ENCODE measurements at regions not wholly inside any gene's neighbourhood (a gene's known extent, or its start where the extent isn't known, plus 50 kb on each side); places are given as distances from the start of the nearest gene placed in this dataset.
A peak's percentile ranks its signal among the peaks of the same experiment; 100 is the strongest.

DNA sequence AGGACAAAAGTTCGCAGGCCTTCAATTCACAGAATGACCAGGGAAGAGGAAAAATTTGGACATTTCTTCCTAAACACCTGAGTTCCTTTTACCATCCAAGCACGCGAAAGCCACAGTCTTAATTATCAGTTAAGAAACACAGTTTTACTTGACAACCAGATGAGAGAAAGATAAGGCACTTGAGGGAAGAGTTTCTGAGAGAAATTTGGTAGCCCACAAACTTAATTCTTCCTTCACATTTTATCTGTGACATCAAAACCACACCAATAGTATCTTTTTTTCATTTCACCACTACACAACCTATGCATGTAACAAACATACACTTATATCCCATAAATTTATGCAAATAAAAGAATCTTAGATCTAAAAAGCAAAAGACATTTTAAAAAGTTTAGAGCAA lies 326.6 kb downstream of the MZT1 start (continued):
- TF ChIP-seq, protein P1, sequence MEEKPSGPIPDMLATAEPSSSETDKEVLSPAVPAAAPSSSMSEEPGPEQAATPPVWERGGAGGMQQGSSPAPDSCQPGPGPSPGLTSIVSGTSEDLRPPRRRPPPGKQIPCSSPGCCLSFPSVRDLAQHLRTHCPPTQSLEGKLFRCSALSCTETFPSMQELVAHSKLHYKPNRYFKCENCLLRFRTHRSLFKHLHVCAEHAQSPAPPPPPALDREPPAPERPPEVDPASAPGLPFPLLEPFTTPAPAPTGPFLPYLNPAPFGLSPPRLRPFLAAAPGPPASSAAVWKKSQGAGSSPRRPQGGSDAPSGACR (CRISPR knock-in tag; IDR thresholded peaks at IDR 0.05): no peak
- TF ChIP-seq, protein P2, sequence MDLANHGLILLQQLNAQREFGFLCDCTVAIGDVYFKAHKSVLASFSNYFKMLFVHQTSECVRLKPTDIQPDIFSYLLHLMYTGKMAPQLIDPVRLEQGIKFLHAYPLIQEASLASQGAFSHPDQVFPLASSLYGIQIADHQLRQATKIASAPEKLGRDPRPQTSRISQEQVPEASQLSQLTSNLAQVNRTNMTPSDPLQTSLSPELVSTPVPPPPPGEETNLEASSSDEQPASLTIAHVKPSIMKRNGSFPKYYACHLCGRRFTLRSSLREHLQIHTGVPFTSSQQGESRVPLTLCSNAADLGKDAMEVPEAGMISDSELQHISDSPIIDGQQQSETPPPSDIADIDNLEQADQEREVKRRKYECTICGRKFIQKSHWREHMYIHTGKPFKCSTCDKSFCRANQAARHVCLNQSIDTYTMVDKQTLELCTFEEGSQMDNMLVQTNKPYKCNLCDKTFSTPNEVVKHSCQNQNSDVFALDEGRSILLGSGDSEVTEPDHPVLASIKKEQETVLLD (CRISPR knock-in tag; IDR thresholded peaks at IDR 0.05; ENCODE audit: low read depth): no peak
- TF ChIP-seq, protein P3, sequence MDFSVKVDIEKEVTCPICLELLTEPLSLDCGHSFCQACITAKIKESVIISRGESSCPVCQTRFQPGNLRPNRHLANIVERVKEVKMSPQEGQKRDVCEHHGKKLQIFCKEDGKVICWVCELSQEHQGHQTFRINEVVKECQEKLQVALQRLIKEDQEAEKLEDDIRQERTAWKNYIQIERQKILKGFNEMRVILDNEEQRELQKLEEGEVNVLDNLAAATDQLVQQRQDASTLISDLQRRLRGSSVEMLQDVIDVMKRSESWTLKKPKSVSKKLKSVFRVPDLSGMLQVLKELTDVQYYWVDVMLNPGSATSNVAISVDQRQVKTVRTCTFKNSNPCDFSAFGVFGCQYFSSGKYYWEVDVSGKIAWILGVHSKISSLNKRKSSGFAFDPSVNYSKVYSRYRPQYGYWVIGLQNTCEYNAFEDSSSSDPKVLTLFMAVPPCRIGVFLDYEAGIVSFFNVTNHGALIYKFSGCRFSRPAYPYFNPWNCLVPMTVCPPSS (IDR thresholded peaks at IDR 0.05): no peak

DNA sequence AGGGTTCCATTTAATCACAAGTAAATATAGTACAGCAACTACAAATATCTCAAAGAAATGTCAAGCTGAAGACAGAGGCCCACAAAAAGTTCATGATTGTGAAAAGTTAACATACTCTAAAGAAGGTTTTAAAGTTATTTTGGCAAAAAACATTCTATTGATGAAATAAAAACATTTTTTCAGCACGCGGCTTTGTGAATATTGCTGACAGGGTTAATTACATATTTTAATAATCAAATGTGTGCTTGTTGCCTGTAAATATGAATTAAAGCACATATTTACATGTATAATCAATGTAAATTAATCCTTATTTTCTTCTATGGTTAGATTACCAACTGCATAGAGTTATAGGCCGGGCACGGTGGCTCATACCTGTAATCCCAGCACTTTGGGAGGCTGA lies 328.1 kb downstream of the MZT1 start:
- Histone ChIP-seq H3K4me2 (ENCODE audit: low read depth, low read length) (no peak overlapping the region), H3K79me2 (ENCODE audit: insufficient read depth, low read length) (no peaks in the 10 kb centered on the region), H3K9me3 (ENCODE audit: low read length) (no peaks in the 10 kb centered on the region), H3K36me3 (replicated peaks in 1 of 2; ENCODE audit: control insufficient read depth in 1 of 2, insufficient read depth in 2 of 2, low read length in 2 of 2) (no peaks in the 10 kb centered on the region), H3K4me1 (ENCODE audit: insufficient read depth, low read length) (no peaks in the 10 kb centered on the region), H3K27ac (ENCODE audit: extremely low read length, insufficient read depth, low read length) (no peak overlapping the region), H3K9ac (ENCODE audit: insufficient read depth, low read depth, low read length) (no peak overlapping the region), H4K20me1 (ENCODE audit: insufficient read depth, low read length) (no peaks in the 10 kb centered on the region), H3K4me3 (replicated peaks in 1 of 3; ENCODE audit: insufficient read depth in 1 of 3, low read depth in 2 of 3, low read length in 3 of 3) (no peak overlapping the region), H3K27me3 (ENCODE audit: control insufficient read depth in 1 of 2, insufficient read depth in 2 of 2, low read length in 2 of 2) (no peaks in the 10 kb centered on the region; a peak in 1 of 5 replicates), H2AFZ (ENCODE audit: low read length) (no peak overlapping the region)
- FAIRE-seq (no peak), DNase-seq (ENCODE audit: low spot score) (no peak), ATAC-seq (no peak)
- in situ Hi-C loops (cut with HindIII; ENCODE audit: extremely low pct_ligation_motif_present, low pct_unique_long_range_greater_than_20kb) (no loop called here), intact Hi-C loops (cut with micrococcal nuclease; ENCODE audit: unreplicated experiment) (loop anchor here (1.0 to 10.0 kb wide), 2 partner anchors 21 to 145 kb away; no protein-coding TSS in a partner anchor)
- ChIA-PET CTCF (ENCODE audit: low intra/inter-chr PET ratio, low total read pairs) (no interaction called here), POLR2A (no interaction called here)
- no TSS peak for BruUV-seq (replicated peaks)
- WGBS (ENCODE audit: low lambda C conversion rate): 80% methylated on average over 4 of the region's 4 CpGs
- TF ChIP-seq POLR2AphosphoS5 (IDR thresholded peaks at IDR 0.05; ENCODE audit: low read depth, low read length) (no peak), MAFK (conservative IDR thresholded peaks at IDR 0.05 in 1 of 2, IDR thresholded peaks at IDR 0.05 in 1 of 2; ENCODE audit: low read length in 2 of 2) (peak; percentile 45 to 81; a peak in 3 of 4 replicates), ADNP (CRISPR knock-in tag; IDR thresholded peaks at IDR 0.05) (no peak), MAFF (IDR thresholded peaks at IDR 0.05; ENCODE audit: low read depth, low read length) (peak; percentile 66), ZFP36L1 (CRISPR knock-in tag; IDR thresholded peaks at IDR 0.05) (no peak), ZNF605 (CRISPR knock-in tag; IDR thresholded peaks at IDR 0.05) (no peak)
